Keratinocyte (primary cell): ENCODE measurements at regions not wholly inside any gene's neighbourhood (a gene's known extent, or its start where the extent isn't known, plus 50 kb on each side); places are given as distances from the start of the nearest gene placed in this dataset.

Experiments
- DNase-seq: peaks from one replicate; pipeline ENCODE4 v3.0.0-alpha.2; 2011; ENCODE audit warnings: low read depth, missing footprints, low spot score
- FAIRE-seq: peaks from 2 replicates; lab custom pipeline; 2011; peaks lifted over from hg19 to GRCh38; lab: Jason Lieb, UNC
- H2AFZ ChIP-seq: 2 replicates; pipeline ENCODE4 v1.6.0; 2012; ENCODE audit warnings: low read length, control low read depth, inconsistent platforms; ENCODE audit not compliant: control insufficient read depth
- H3K27ac ChIP-seq: 2 replicates; pipeline ENCODE4 v1.5.1; 2011; ENCODE audit warnings: low read length; ENCODE audit not compliant: control insufficient read depth, insufficient read depth
- H3K27me3 ChIP-seq: 3 replicates; pipeline ENCODE4 v1.6.0; 2011; ENCODE audit warnings: low read length; ENCODE audit not compliant: control insufficient read depth, insufficient read depth; ENCODE audit errors: extremely low read depth
- H3K36me3 ChIP-seq, 2 experiments: 2 replicates in 1 of 2; 3 replicates in 1 of 2; pipeline ENCODE4 v1.5.1; 2011; ENCODE audit warnings: low read length in 2 of 2, mild to moderate bottlenecking in 1 of 2; ENCODE audit not compliant: control insufficient read depth in 2 of 2, insufficient read depth in 2 of 2; ENCODE audit errors: extremely low read depth in 1 of 2
- H3K4me1 ChIP-seq: 3 replicates; pipeline ENCODE4 v1.5.1; 2011; ENCODE audit warnings: low read length; ENCODE audit not compliant: control insufficient read depth, insufficient read depth; ENCODE audit errors: extremely low read depth
- H3K4me2 ChIP-seq: 3 replicates; pipeline ENCODE4 v1.6.0; 2011; ENCODE audit warnings: low read depth, low read length; ENCODE audit not compliant: control insufficient read depth, insufficient read depth; ENCODE audit errors: extremely low read depth
- H3K4me3 ChIP-seq, 3 experiments: fragments of 200-600 bp in 1 of 3; sonication (generic) in 1 of 3; 2 replicates in 2 of 3; 3 replicates in 1 of 3; pipeline ENCODE4 v1.5.1; 2011 to 2016; ENCODE audit warnings: low read length in 3 of 3, mild to moderate bottlenecking in 3 of 3, control low read depth in 2 of 3, inconsistent platforms in 1 of 3, low read depth in 1 of 3, mixed read lengths in 1 of 3, mixed run types in 1 of 3, moderate library complexity in 1 of 3; ENCODE audit not compliant: control insufficient read depth in 2 of 3, insufficient read depth in 2 of 3; ENCODE audit errors: extremely low read depth in 1 of 3
- H3K79me2 ChIP-seq: 2 replicates; pipeline ENCODE4 v1.6.0; 2012; ENCODE audit warnings: low read length; ENCODE audit not compliant: control insufficient read depth, insufficient read depth
- H3K9ac ChIP-seq: 3 replicates; pipeline ENCODE4 v1.6.0; 2011; ENCODE audit warnings: low read length; ENCODE audit not compliant: control insufficient read depth, insufficient read depth; ENCODE audit errors: extremely low read depth
- H3K9me1 ChIP-seq: 3 replicates; pipeline ENCODE4 v1.6.0; 2011; ENCODE audit warnings: low read length; ENCODE audit not compliant: control insufficient read depth, insufficient read depth; ENCODE audit errors: extremely low read depth
- H3K9me3 ChIP-seq: 2 replicates; pipeline ENCODE4 v1.5.1; 2012; ENCODE audit warnings: low read depth, low read length; ENCODE audit not compliant: control insufficient read depth
- H4K20me1 ChIP-seq: 3 replicates; pipeline ENCODE4 v1.6.0; 2011; ENCODE audit warnings: low read length; ENCODE audit not compliant: control insufficient read depth, insufficient read depth; ENCODE audit errors: extremely low read depth
- CTCF ChIP-seq, 3 experiments: IDR thresholded peaks in 1 of 3; conservative IDR thresholded peaks in 1 of 3; optimal IDR thresholded peaks in 1 of 3; 2 replicates in 2 of 3; 3 replicates in 1 of 3; pipeline versions ENCODE3 to v1.5.1; 2011; ENCODE audit warnings: low read length in 3 of 3, mild to moderate bottlenecking in 3 of 3, moderate library complexity in 2 of 3, control low read depth in 1 of 3, inconsistent platforms in 1 of 3; ENCODE audit not compliant: insufficient read depth in 2 of 3; ENCODE audit errors: extremely low read depth in 1 of 3
- EZH2 ChIP-seq: IDR thresholded peaks from one replicate; pipeline ENCODE4 v1.6.1; 2012; ENCODE audit warnings: inconsistent platforms, mild to moderate bottlenecking, low read length, moderate library complexity
- dilution Hi-C: fragments of 300-500 bp; cut with MboI; formaldehyde crosslinking; loops from one replicate; pipeline ENCODE4 v1.7.0; 2020; ENCODE audit warnings: low sequenced_read_pairs; ENCODE audit not compliant: extremely low pct_ligation_motif_present

- TF ChIP-seq EZH2 (no peak), CTCF (optimal IDR thresholded peaks at IDR 0.05 in 1 of 3, IDR thresholded peaks at IDR 0.05 in 1 of 3, conservative IDR thresholded peaks at IDR 0.05 in 1 of 3; ENCODE audit: extremely low read depth in 1 of 3, insufficient read depth in 2 of 3, low read length in 3 of 3) (no peak)
- no peaks in the 10 kb centered on the region for H3K9me3 ChIP-seq
- peaks cover under 1% of the 10 kb centered on the region for H3K4me1 ChIP-seq
- H3K9me1 ChIP-seq = no peaks in the 10 kb centered on the region
- FAIRE-seq (no peak), DNase-seq (no peak)
- H3K79me2 ChIP-seq = no peaks in the 10 kb centered on the region
- dilution Hi-C loops = no loop called here
- H2AFZ ChIP-seq = no peak overlapping the region
- H3K36me3 ChIP-seq = no peaks in the 10 kb centered on the region
- no peak overlapping the region for H3K27ac ChIP-seq
- H3K4me3 ChIP-seq = no peak overlapping the region
- no peak overlapping the region for H3K9ac ChIP-seq
- peaks cover 7% of the 10 kb centered on the region for H3K27me3 ChIP-seq
- H4K20me1 ChIP-seq = no peaks in the 10 kb centered on the region
- peak overlapping the region; percentile 28 for H3K4me2 ChIP-seq
These were observed 348.0 kb upstream of the TNRC6C start for GRCh38 chr17:77610518-77610893.

- no peak for FAIRE-seq
- no peak for TF ChIP-seq EZH2
- peaks cover 6% of the 10 kb centered on the region for H3K4me1 ChIP-seq
- dilution Hi-C loops = no loop called here
- H3K9me1 ChIP-seq = no peaks in the 10 kb centered on the region
- no peak for DNase-seq
- no peak overlapping the region for H2AFZ ChIP-seq
- H3K4me3 ChIP-seq = no peak overlapping the region
- H3K9ac ChIP-seq = no peak overlapping the region
- H3K27ac ChIP-seq = no peak overlapping the region
- no peaks in the 10 kb centered on the region for H4K20me1 ChIP-seq
- H3K79me2 ChIP-seq = no peaks in the 10 kb centered on the region
- H3K27me3 ChIP-seq = peaks cover 7% of the 10 kb centered on the region
- no peaks in the 10 kb centered on the region for H3K36me3 ChIP-seq
- no peaks in the 10 kb centered on the region for H3K9me3 ChIP-seq
- H3K4me2 ChIP-seq = no peak overlapping the region
These were observed 347.5 kb upstream of the TNRC6C start for GRCh38 chr17:77610972-77611521.
